WTC11 (cell line): ENCODE measurements at regions not wholly inside any gene's neighbourhood (a gene's known extent, or its start where the extent isn't known, plus 50 kb on each side); places are given as distances from the start of the nearest gene placed in this dataset.

ENCODE experiments used
- ATAC-seq: fragments of 200-7000 bp; cut with Tn5 transposase; 2 replicates; pipeline ENCODE4 v1.10.0; 2021; ENCODE audit warnings: mild to moderate bottlenecking, moderate library complexity
- CTCF ChIA-PET: fragments of 300-600 bp; sonication (Branson Sonifier 250); formaldehyde crosslinking; loops from one replicate; lab custom pipeline; 2021; ENCODE audit warnings: antibody characterized with exemption; lab: Charles Lee
- POLR2A ChIA-PET: fragments of 350-600 bp; sonication (Branson Sonifier 250); formaldehyde crosslinking; loops from one replicate; lab custom pipeline; 2021; ENCODE audit warnings: antibody characterized with exemption; lab: Charles Lee
- DNase-seq: peaks from one replicate; pipeline ENCODE4 v3.0.0; 2021; ENCODE audit warnings: low spot score
- H3K27ac Mint-ChIP-seq: 2 replicates; pipeline ENCODE4 v1.8.0; 2021; ENCODE audit warnings: mixed read lengths
- H3K27me3 Mint-ChIP-seq: 2 replicates; pipeline ENCODE4 v1.8.0; 2021; ENCODE audit warnings: low read depth, mild to moderate bottlenecking, moderate library complexity, mixed read lengths
- H3K36me3 Mint-ChIP-seq: 2 replicates; pipeline ENCODE4 v1.8.0; 2021; ENCODE audit warnings: mixed read lengths
- H3K4me1 Mint-ChIP-seq: 2 replicates; pipeline ENCODE4 v1.8.0; 2022; ENCODE audit warnings: mixed read lengths
- H3K4me3 Mint-ChIP-seq: 2 replicates; pipeline ENCODE4 v1.8.0; 2021; ENCODE audit warnings: mild to moderate bottlenecking, moderate library complexity, mixed read lengths
- H3K9me3 Mint-ChIP-seq: 2 replicates; pipeline ENCODE4 v1.8.0; 2021; ENCODE audit warnings: mixed read lengths
- AFF4 ChIP-seq: sonication (generic); formaldehyde crosslinking; IDR thresholded peaks from 2 replicates; pipeline ENCODE4 v1.8.1; 2023; ENCODE audit warnings: mild to moderate bottlenecking, missing genetic modification reagents, borderline replicate concordance
- AR ChIP-seq: fragments of 250-450 bp; sonication (Bioruptor Pico); IDR thresholded peaks from 2 replicates; pipeline ENCODE4 v1.9.0; 2021; ENCODE audit warnings: mild to moderate bottlenecking
- ARID4B ChIP-seq: sonication (generic); formaldehyde crosslinking; IDR thresholded peaks from 2 replicates; pipeline ENCODE4 v1.8.0; 2023; ENCODE audit warnings: missing genetic modification reagents, mild to moderate bottlenecking, borderline replicate concordance
- ATF1 ChIP-seq: sonication (generic); formaldehyde crosslinking; IDR thresholded peaks from 2 replicates; pipeline ENCODE4 v1.8.1; 2023; ENCODE audit warnings: mild to moderate bottlenecking, moderate library complexity, missing genetic modification reagents
- CDX4 ChIP-seq: fragments of 250-450 bp; sonication (Bioruptor Pico); IDR thresholded peaks from 2 replicates; pipeline ENCODE4 v1.9.0; 2021; ENCODE audit warnings: moderate library complexity, mild to moderate bottlenecking, inconsistent platforms, borderline replicate concordance
- JAZF1 ChIP-seq: fragments of 250-450 bp; sonication (Bioruptor Pico); IDR thresholded peaks from 2 replicates; pipeline ENCODE4 v1.9.0; 2021; ENCODE audit warnings: moderate library complexity, mild to moderate bottlenecking, inconsistent platforms
- MAX ChIP-seq: sonication (generic); formaldehyde crosslinking; IDR thresholded peaks from 2 replicates; pipeline ENCODE4 v1.8.0; 2022; ENCODE audit warnings: mild to moderate bottlenecking, missing genetic modification reagents
- MYBL2 ChIP-seq: sonication (generic); formaldehyde crosslinking; IDR thresholded peaks from 2 replicates; pipeline ENCODE4 v1.8.1; 2023; ENCODE audit warnings: mild to moderate bottlenecking, moderate library complexity, missing genetic modification reagents
- RORB ChIP-seq: fragments of 250-450 bp; sonication (Bioruptor Pico); IDR thresholded peaks from 2 replicates; pipeline ENCODE4 v1.9.0; 2021; ENCODE audit warnings: mild to moderate bottlenecking
- STAT6 ChIP-seq: sonication (generic); formaldehyde crosslinking; conservative IDR thresholded peaks from 2 replicates; pipeline ENCODE4 v1.8.1; 2023; ENCODE audit warnings: mild to moderate bottlenecking, low read depth, missing genetic modification reagents, moderate library complexity
- TCF7 ChIP-seq: sonication (generic); formaldehyde crosslinking; IDR thresholded peaks from 2 replicates; pipeline ENCODE4 v1.8.0; 2022; ENCODE audit warnings: mild to moderate bottlenecking, low read depth, missing genetic modification reagents, moderate library complexity
- TEAD1 ChIP-seq: sonication (generic); formaldehyde crosslinking; IDR thresholded peaks from 2 replicates; pipeline ENCODE4 v1.8.0; 2022; ENCODE audit warnings: mild to moderate bottlenecking, missing genetic modification reagents
- TEAD4 ChIP-seq: sonication (generic); formaldehyde crosslinking; IDR thresholded peaks from 2 replicates; pipeline ENCODE4 v1.8.0; 2022; ENCODE audit warnings: mild to moderate bottlenecking, missing genetic modification reagents
- ZNF423 ChIP-seq: fragments of 250-450 bp; sonication (Bioruptor Pico); IDR thresholded peaks from 2 replicates; pipeline ENCODE4 v2.1.2; 2022; ENCODE audit warnings: mild to moderate bottlenecking, moderate library complexity

GRCh38 chr14:40119765-40120164 lies 687.5 kb upstream of the FBXO33 start:
- no peaks in the 10 kb centered on the region for H3K36me3 Mint-ChIP-seq
- H3K9me3 Mint-ChIP-seq: no peaks in the 10 kb centered on the region
- TF ChIP-seq AR (no peak), RORB (CRISPR knock-in tag) (no peak), ARID4B (CRISPR knock-in tag) (no peak), AFF4 (no peak), MYBL2 (CRISPR knock-in tag) (no peak), JAZF1 (CRISPR knock-in tag) (no peak), TCF7 (CRISPR knock-in tag) (no peak), CDX4 (no peak), TEAD4 (no peak), ZNF423 (CRISPR knock-in tag) (no peak), STAT6 (CRISPR knock-in tag) (no peak), TEAD1 (CRISPR knock-in tag) (no peak), MAX (CRISPR knock-in tag) (no peak), ATF1 (CRISPR knock-in tag) (no peak)
- peaks cover 4% of the 10 kb centered on the region; the same call in 1 of the 2 replicates for H3K4me1 Mint-ChIP-seq
- no peak overlapping the region for H3K27ac Mint-ChIP-seq
- POLR2A ChIA-PET: no interaction called here
- no peaks in the 10 kb centered on the region for H3K27me3 Mint-ChIP-seq
- DNase-seq (no peak), ATAC-seq (no peak)
- CTCF ChIA-PET: no interaction called here
- no peak overlapping the region for H3K4me3 Mint-ChIP-seq
